ENCODE measurements at regions not wholly inside any gene's neighbourhood (a gene's known extent, or its start where the extent isn't known, plus 50 kb on each side); places are given as distances from the start of the nearest gene placed in this dataset.

- no peak for TF ChIP-seq EZH2 (IDR thresholded peaks at IDR 0.05; ENCODE audit: insufficient read depth, poor library complexity, severe bottlenecking)
- no peak for TF ChIP-seq EZH2phosphoT487 (IDR thresholded peaks at IDR 0.05; ENCODE audit: insufficient read depth, low read depth)
Observed at GRCh38 chrX:118220509-118220908, 103.9 kb upstream of the KLHL13 start.

Measured in GM23248 (cell line).